CD14-positive monocyte (primary cell): ENCODE measurements at regions not wholly inside any gene's neighbourhood (a gene's known extent, or its start where the extent isn't known, plus 50 kb on each side); places are given as distances from the start of the nearest gene placed in this dataset.

Experiments
- DNase-seq, 3 donors: peaks; one replicate each; pipeline ENCODE4 v3.0.0-alpha.2; 2011 to 2022
- H2AFZ ChIP-seq: 2 replicates; pipeline ENCODE4 v1.6.0; 2012; ENCODE audit warnings: mild to moderate bottlenecking, low read depth, low read length, inconsistent platforms; ENCODE audit not compliant: insufficient read depth, poor library complexity, severe bottlenecking
- H3K27ac ChIP-seq, 2 donors: 1 replicate in 1 of 2; 2 replicates in 1 of 2; pipeline ENCODE4 v1.5.1; 2012 to 2013; ENCODE audit warnings: low read length in 2 of 2, control low read depth in 1 of 2, inconsistent platforms in 1 of 2, low read depth in 1 of 2, mild to moderate bottlenecking in 1 of 2
- H3K27me3 ChIP-seq, 2 donors: one replicate each; pipeline versions ENCODE4 v1.6.0 to v1.6.1; 2011 to 2013; ENCODE audit warnings: low read length in 2 of 2; ENCODE audit not compliant: control insufficient read depth in 2 of 2, insufficient read depth in 2 of 2
- H3K36me3 ChIP-seq, 2 donors: replicated peaks in 1 of 2; 1 replicate in 1 of 2; 2 replicates in 1 of 2; pipeline versions ENCODE4 v1.5.1 to v1.6.1; 2012 to 2013; ENCODE audit warnings: low read length in 2 of 2, control low read depth in 1 of 2, inconsistent platforms in 1 of 2, mild to moderate bottlenecking in 1 of 2; ENCODE audit not compliant: insufficient read depth in 2 of 2, control insufficient read depth in 1 of 2
- H3K4me1 ChIP-seq, 2 donors: 1 replicate in 1 of 2; 2 replicates in 1 of 2; pipeline versions ENCODE4 v1.5.1 to v1.6.1; 2012 to 2013; ENCODE audit warnings: low read length in 2 of 2, control low read depth in 1 of 2, inconsistent platforms in 1 of 2, mild to moderate bottlenecking in 1 of 2, moderate library complexity in 1 of 2; ENCODE audit not compliant: insufficient read depth in 2 of 2, control insufficient read depth in 1 of 2
- H3K4me2 ChIP-seq: replicated peaks from 2 replicates; pipeline ENCODE3; 2012; ENCODE audit warnings: low read length, moderate library complexity, mild to moderate bottlenecking; ENCODE audit not compliant: poor library complexity, severe bottlenecking; ENCODE audit errors: extremely low read depth
- H3K4me3 ChIP-seq, 3 experiments: fragments of 200-600 bp in 1 of 3; sonication (generic) in 1 of 3; replicated peaks in 1 of 3; 1 replicate in 2 of 3; 2 replicates in 1 of 3; pipeline ENCODE4 v1.5.1; 2011 to 2013; ENCODE audit warnings: low read length in 3 of 3, mild to moderate bottlenecking in 3 of 3, control low read depth in 2 of 3, low read depth in 2 of 3, inconsistent platforms in 1 of 3, moderate library complexity in 1 of 3
- H3K79me2 ChIP-seq: 2 replicates; pipeline ENCODE4 v1.6.0; 2012; ENCODE audit warnings: mild to moderate bottlenecking, control low read depth, inconsistent platforms, low read length, moderate library complexity; ENCODE audit not compliant: insufficient read depth
- H3K9ac ChIP-seq: 2 replicates; pipeline ENCODE4 v1.6.0; 2017; ENCODE audit warnings: low read length, mild to moderate bottlenecking; ENCODE audit not compliant: insufficient read depth, poor library complexity, severe bottlenecking
- H3K9me3 ChIP-seq, 2 donors: replicated peaks in 1 of 2; 1 replicate in 1 of 2; 2 replicates in 1 of 2; pipeline versions ENCODE4 v1.5.1 to v1.6.1; 2012 to 2013; ENCODE audit warnings: low read length in 2 of 2, control low read depth in 1 of 2; ENCODE audit not compliant: control insufficient read depth in 1 of 2, insufficient read depth in 1 of 2
- H4K20me1 ChIP-seq: 2 replicates; pipeline ENCODE4 v1.6.0; 2012; ENCODE audit warnings: mild to moderate bottlenecking, low read length, control low read depth, moderate library complexity; ENCODE audit not compliant: insufficient read depth
- H3K27ac Mint-ChIP-seq, 7 donors: one replicate each; pipeline ENCODE4 v1.8.0; 2020; ENCODE audit warnings: mild to moderate bottlenecking in 7 of 7, mixed read lengths in 7 of 7, moderate library complexity in 6 of 7, inconsistent platforms in 2 of 7
- H3K27me3 Mint-ChIP-seq, 3 donors: one replicate each; pipeline ENCODE4 v1.8.0; 2021 to 2022; ENCODE audit warnings: low read depth in 3 of 3, mild to moderate bottlenecking in 3 of 3, mixed read lengths in 3 of 3, moderate library complexity in 3 of 3, inconsistent platforms in 1 of 3
- H3K36me3 Mint-ChIP-seq, 2 donors: one replicate each; pipeline ENCODE4 v1.8.0; 2020; ENCODE audit warnings: mixed read lengths in 2 of 2, inconsistent platforms in 1 of 2, mild to moderate bottlenecking in 1 of 2
- H3K4me1 Mint-ChIP-seq: one replicate; pipeline ENCODE4 v1.8.0; 2020; ENCODE audit warnings: mild to moderate bottlenecking, mixed read lengths
- H3K4me3 Mint-ChIP-seq, 2 donors: one replicate each; pipeline ENCODE4 v1.8.0; 2020; ENCODE audit warnings: mild to moderate bottlenecking in 2 of 2, mixed read lengths in 2 of 2, moderate library complexity in 1 of 2
- H3K9me3 Mint-ChIP-seq, 7 donors: one replicate each; pipeline ENCODE4 v1.8.0; 2020 to 2022; ENCODE audit warnings: mixed read lengths in 7 of 7, mild to moderate bottlenecking in 6 of 7, moderate library complexity in 6 of 7, inconsistent platforms in 2 of 7
- WGBS: methylation state at CpG from one replicate; pipeline ENCODE4 v1.1.5; 2013; ENCODE audit warnings: missing lambda C conversion rate; ENCODE audit not compliant: insufficient coverage; 5-methylcytosine and 5-hydroxymethylcytosine counted together
- intact Hi-C, 2 donors: fragments of 100-400 bp; cut with micrococcal nuclease; formaldehyde crosslinking; loops; one replicate each; pipeline versions ENCODE4 v1.15.0 to v1.15.1; 2023
- TF ChIP-seq, protein P1 (sequence below): fragments of 200-600 bp; IDR thresholded peaks from one replicate; pipeline ENCODE4 v1.8.0; 2022; ENCODE audit warnings: antibody characterized with exemption, mild to moderate bottlenecking

DNA sequence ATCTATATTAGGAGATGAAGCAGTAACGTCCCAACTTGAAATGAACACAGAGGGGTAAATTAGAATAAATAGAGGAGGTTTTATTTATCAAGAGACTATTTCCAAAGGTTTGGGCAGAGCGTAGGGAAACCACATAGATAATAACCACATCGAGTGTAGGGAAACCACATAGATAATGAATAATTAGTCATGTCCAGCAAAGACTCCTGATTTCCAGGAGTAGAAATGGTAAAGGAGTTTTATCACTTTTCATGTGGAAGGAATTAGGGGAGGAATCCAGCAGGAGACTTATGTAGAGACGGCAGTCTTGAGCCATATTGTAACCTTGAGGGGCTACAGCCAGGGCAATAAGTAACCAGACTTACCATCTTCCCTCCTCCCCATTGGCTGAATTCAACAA is 136.3 kb upstream of the CSNK1A1L start:
- no peak overlapping the region for H3K4me2 ChIP-seq
- H3K27me3 ChIP-seq: no peaks in the 10 kb centered on the region
- no peak overlapping the region for H3K4me3 Mint-ChIP-seq
- TF ChIP-seq, protein P1, sequence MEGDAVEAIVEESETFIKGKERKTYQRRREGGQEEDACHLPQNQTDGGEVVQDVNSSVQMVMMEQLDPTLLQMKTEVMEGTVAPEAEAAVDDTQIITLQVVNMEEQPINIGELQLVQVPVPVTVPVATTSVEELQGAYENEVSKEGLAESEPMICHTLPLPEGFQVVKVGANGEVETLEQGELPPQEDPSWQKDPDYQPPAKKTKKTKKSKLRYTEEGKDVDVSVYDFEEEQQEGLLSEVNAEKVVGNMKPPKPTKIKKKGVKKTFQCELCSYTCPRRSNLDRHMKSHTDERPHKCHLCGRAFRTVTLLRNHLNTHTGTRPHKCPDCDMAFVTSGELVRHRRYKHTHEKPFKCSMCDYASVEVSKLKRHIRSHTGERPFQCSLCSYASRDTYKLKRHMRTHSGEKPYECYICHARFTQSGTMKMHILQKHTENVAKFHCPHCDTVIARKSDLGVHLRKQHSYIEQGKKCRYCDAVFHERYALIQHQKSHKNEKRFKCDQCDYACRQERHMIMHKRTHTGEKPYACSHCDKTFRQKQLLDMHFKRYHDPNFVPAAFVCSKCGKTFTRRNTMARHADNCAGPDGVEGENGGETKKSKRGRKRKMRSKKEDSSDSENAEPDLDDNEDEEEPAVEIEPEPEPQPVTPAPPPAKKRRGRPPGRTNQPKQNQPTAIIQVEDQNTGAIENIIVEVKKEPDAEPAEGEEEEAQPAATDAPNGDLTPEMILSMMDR: no peak
- no peaks in the 10 kb centered on the region for H3K36me3 Mint-ChIP-seq
- no peaks in the 10 kb centered on the region for H3K27me3 Mint-ChIP-seq
- H3K9me3 Mint-ChIP-seq: peaks cover 2 to 18% (median 10%) of the 10 kb centered on the region in 7 donors
- no peak overlapping the region for H3K9ac ChIP-seq
- no peak overlapping the region for H2AFZ ChIP-seq
- DNase-seq: no peak
- no peaks in the 10 kb centered on the region for H3K36me3 ChIP-seq
- H3K4me3 ChIP-seq: no peak overlapping the region
- WGBS: no CpG with 5 or more reads among the region's 4 CpGs
- H3K27ac Mint-ChIP-seq: no peak overlapping the region
- intact Hi-C loops: no loop called here
- no peaks in the 10 kb centered on the region for H3K4me1 Mint-ChIP-seq
- H3K9me3 ChIP-seq: peaks cover 11 to 27% of the 10 kb centered on the region in 2 donors
- H3K79me2 ChIP-seq: no peaks in the 10 kb centered on the region
- no peaks in the 10 kb centered on the region for H3K4me1 ChIP-seq
- H3K27ac ChIP-seq: no peak overlapping the region
- H4K20me1 ChIP-seq: no peaks in the 10 kb centered on the region

DNA sequence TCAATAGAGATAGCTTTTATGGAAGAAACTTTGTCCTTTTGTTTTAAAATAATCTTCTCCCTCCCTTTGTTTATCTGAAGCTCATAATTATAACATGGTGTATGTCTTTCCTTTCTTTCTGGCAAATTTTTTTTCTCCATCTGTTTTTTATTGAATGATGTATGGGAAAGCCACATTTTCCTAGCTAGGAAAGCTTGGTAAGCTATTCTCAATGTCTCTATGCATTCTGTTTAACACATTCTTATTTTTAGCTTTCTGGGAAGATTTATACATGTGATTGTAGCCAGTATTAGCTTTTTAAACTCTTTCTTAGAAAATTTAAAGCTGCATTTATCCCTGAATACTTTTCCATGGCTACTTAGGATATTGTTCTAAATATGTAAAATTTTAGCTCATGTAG is 124.9 kb upstream of the CSNK1A1L start:
- H3K4me1 Mint-ChIP-seq: no peaks in the 10 kb centered on the region

More for the DNA sequence above, 124.9 kb upstream of the CSNK1A1L start:
- Mint-ChIP-seq H3K27ac (no peak overlapping the region), H3K27me3 (no peaks in the 10 kb centered on the region), H3K4me3 (no peak overlapping the region), H3K9me3 (peaks cover 0 to 16% (median 4%) of the 10 kb centered on the region in 7 donors), H3K36me3 (no peaks in the 10 kb centered on the region)
- no peaks in the 10 kb centered on the region for H3K79me2 ChIP-seq
- no peak overlapping the region for H3K27ac ChIP-seq
- no peaks in the 10 kb centered on the region for H4K20me1 ChIP-seq
- peaks cover 5 to 18% of the 10 kb centered on the region in 2 donors for H3K9me3 ChIP-seq
- H2AFZ ChIP-seq: no peak overlapping the region
- no peak overlapping the region for H3K4me2 ChIP-seq
- H3K4me1 ChIP-seq: no peaks in the 10 kb centered on the region
- no peaks in the 10 kb centered on the region for H3K27me3 ChIP-seq
- TF ChIP-seq, protein P1: no peak
- no peaks in the 10 kb centered on the region for H3K36me3 ChIP-seq
- no peak overlapping the region for H3K9ac ChIP-seq
- no peak for DNase-seq
- no peak overlapping the region for H3K4me3 ChIP-seq
- intact Hi-C loops: no loop called here
